ENCODE measurements at regions not wholly inside any gene's neighbourhood (a gene's known extent, or its start where the extent isn't known, plus 50 kb on each side); places are given as distances from the start of the nearest gene placed in this dataset.

GRCh38 chr16:72474501-72475123 lies 302.7 kb upstream of the PMFBP1 start:
- no peak for TF ChIP-seq CTCF (IDR thresholded peaks at IDR 0.05)

- no peak for TF ChIP-seq CTCF (IDR thresholded peaks at IDR 0.05)
Observed at GRCh38 chr16:72473631-72474030, 301.7 kb upstream of the PMFBP1 start.

- TF ChIP-seq CTCF (IDR thresholded peaks at IDR 0.05), result no peak
Observed at GRCh38 chr16:72471317-72471924, 299.5 kb upstream of the PMFBP1 start.

GRCh38 chr16:72470541-72470940 lies 298.6 kb upstream of the PMFBP1 start:
- no peak for TF ChIP-seq CTCF (IDR thresholded peaks at IDR 0.05)

- TF ChIP-seq CTCF (IDR thresholded peaks at IDR 0.05), result no peak
Observed at GRCh38 chr16:72469932-72470331, 298.0 kb upstream of the PMFBP1 start.

- no peak for TF ChIP-seq CTCF (IDR thresholded peaks at IDR 0.05)
Observed at GRCh38 chr16:72468582-72468981, 296.6 kb upstream of the PMFBP1 start.

GRCh38 chr16:72467157-72467759 lies 295.3 kb upstream of the PMFBP1 start:
- TF ChIP-seq CTCF (IDR thresholded peaks at IDR 0.05), result peak; percentile 72
